BLaER1 treated with 17β-estradiol and CSF1 and Interleukin-3, amounts not matched to agents 10 nM and 100 nM (cell line): ENCODE measurements at regions not wholly inside any gene's neighbourhood (a gene's known extent, or its start where the extent isn't known, plus 50 kb on each side); places are given as distances from the start of the nearest gene placed in this dataset.

Source experiments
- H3K27ac ChIP-seq, 11 experiments: shearing (Covaris generic); formaldehyde crosslinking; 2 replicates each; pipeline ENCODE4 v1.8.1; 2022
- H3K27me3 ChIP-seq, 11 experiments: shearing (Covaris generic); formaldehyde crosslinking; 2 replicates each; pipeline ENCODE4 v1.8.1; 2022
- H3K36me3 ChIP-seq, 11 experiments: shearing (Covaris generic); formaldehyde crosslinking; 2 replicates each; pipeline ENCODE4 v1.8.1; 2022
- H3K4me1 ChIP-seq, 10 experiments: shearing (Covaris generic); formaldehyde crosslinking; 2 replicates each; pipeline ENCODE4 v1.8.1; 2022
- H3K4me2 ChIP-seq, 11 experiments: shearing (Covaris generic); formaldehyde crosslinking; 2 replicates each; pipeline ENCODE4 v1.8.1; 2022
- H3K4me3 ChIP-seq, 10 experiments: shearing (Covaris generic); formaldehyde crosslinking; 2 replicates each; pipeline ENCODE4 v1.8.1; 2022
- H3K9ac ChIP-seq, 11 experiments: shearing (Covaris generic); formaldehyde crosslinking; 2 replicates each; pipeline ENCODE4 v1.8.1; 2022
- H3K9me3 ChIP-seq, 11 experiments: shearing (Covaris generic); formaldehyde crosslinking; replicated peaks in 1 of 11; 2 replicates each; pipeline ENCODE4 v1.8.1; 2022
- H4K20me1 ChIP-seq, 11 experiments: shearing (Covaris generic); formaldehyde crosslinking; 2 replicates each; pipeline ENCODE4 v1.8.1; 2022
- Cebpa-rat ChIP-seq, 11 experiments: shearing (Covaris generic); IDR thresholded peaks; 2 replicates each; pipeline ENCODE4 v1.8.1; 2022

GRCh38 chr19:31023038-31023437 is 326.2 kb downstream of the TSHZ3 start:
- Histone ChIP-seq H3K9me3 (peaks cover 0 to 17% (median 7%) of the 10 kb centered on the region in 11 experiments; a peak in 12 of 22 replicates), H3K4me2 (no peak overlapping the region), H3K36me3 (no peaks in the 10 kb centered on the region), H4K20me1 (no peaks in the 10 kb centered on the region), H3K9ac (no peak overlapping the region), H3K4me1 (no peaks in the 10 kb centered on the region), H3K27ac (no peak overlapping the region), H3K27me3 (no peaks in the 10 kb centered on the region), H3K4me3 (no peak overlapping the region)
- TF ChIP-seq Cebpa-rat (IDR thresholded peaks at IDR 0.05): no peak

DNA sequence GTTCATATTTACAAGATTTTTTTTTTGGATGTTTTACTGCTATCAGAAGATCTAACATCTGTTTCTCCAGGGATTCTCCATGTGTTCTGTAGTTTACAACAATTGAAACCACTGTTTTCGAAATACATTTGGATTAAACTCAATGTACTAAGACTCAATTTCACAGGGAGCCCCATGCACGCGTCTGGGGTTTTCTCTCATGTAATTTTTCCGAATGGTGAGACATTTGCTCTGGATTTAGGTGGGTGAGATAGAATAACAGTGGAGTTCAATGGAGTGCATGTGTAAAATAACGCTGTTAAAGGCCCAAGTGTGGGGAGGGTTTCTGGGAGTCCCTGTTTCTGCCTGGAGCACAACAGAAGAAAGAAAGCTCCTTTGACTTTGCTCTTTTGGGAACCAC is 330.3 kb downstream of the TSHZ3 start:
- Histone ChIP-seq H3K4me3 (no peak overlapping the region), H3K4me2 (no peak overlapping the region), H4K20me1 (no peaks in the 10 kb centered on the region), H3K9me3 (peaks cover 0 to 11% (median 0%) of the 10 kb centered on the region in 11 experiments; a peak in 7 of 22 replicates), H3K9ac (no peak overlapping the region), H3K27me3 (no peaks in the 10 kb centered on the region), H3K4me1 (peaks cover 0 to 10% (median 0%) of the 10 kb centered on the region in 10 experiments; a peak in 3 of 20 replicates), H3K27ac (no peak overlapping the region), H3K36me3 (no peaks in the 10 kb centered on the region)
- no peak for TF ChIP-seq Cebpa-rat (IDR thresholded peaks at IDR 0.05)

GRCh38 chr19:31015778-31016177 is 333.5 kb downstream of the TSHZ3 start:
- H3K27me3 ChIP-seq: no peaks in the 10 kb centered on the region
- no peak overlapping the region for H3K4me3 ChIP-seq
- H4K20me1 ChIP-seq: no peaks in the 10 kb centered on the region
- H3K4me2 ChIP-seq: peak overlapping the region in 3 of 11 experiments; percentile 18 to 36 (median 18); a peak in 5 of 22 replicates
- no peaks in the 10 kb centered on the region for H3K36me3 ChIP-seq
- H3K9ac ChIP-seq: no peak overlapping the region
- H3K9me3 ChIP-seq: peaks cover 0 to 10% (median 0%) of the 10 kb centered on the region in 11 experiments; a peak in 2 of 22 replicates
- H3K4me1 ChIP-seq: peaks cover 0 to 10% (median 0%) of the 10 kb centered on the region in 10 experiments; a peak in 3 of 20 replicates
- TF ChIP-seq Cebpa-rat (IDR thresholded peaks at IDR 0.05): no peak
- H3K27ac ChIP-seq: no peak overlapping the region

DNA sequence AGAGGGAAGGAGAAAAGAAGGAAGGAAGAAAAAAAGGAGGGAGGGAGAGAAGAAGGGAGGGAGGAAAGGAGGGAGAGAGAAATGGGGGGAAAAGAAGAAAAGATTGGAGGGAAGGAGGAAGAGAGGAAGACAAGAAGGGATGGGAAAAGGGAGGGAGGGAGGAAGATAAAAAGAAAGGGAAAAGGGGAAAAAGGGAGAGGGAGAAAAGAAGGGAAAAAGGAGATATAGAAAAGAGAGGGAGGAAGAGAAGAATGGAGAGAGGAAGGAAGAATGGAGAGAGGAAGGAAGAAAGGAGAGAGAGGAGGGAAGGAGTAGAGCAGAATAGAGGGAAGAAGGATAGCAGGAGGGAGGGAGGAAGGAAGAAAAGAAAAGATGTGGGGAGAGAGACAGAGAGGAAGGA is 334.6 kb downstream of the TSHZ3 start:
- no peak overlapping the region for H3K4me2 ChIP-seq
- H4K20me1 ChIP-seq: no peaks in the 10 kb centered on the region
- H3K4me3 ChIP-seq: no peak overlapping the region
- TF ChIP-seq Cebpa-rat (IDR thresholded peaks at IDR 0.05): no peak
- H3K9ac ChIP-seq: no peak overlapping the region
- peaks cover 0 to 10% (median 0%) of the 10 kb centered on the region in 10 experiments; a peak in 3 of 20 replicates for H3K4me1 ChIP-seq
- H3K9me3 ChIP-seq: peaks cover 0 to 10% (median 0%) of the 10 kb centered on the region in 11 experiments; a peak in 2 of 22 replicates
- no peaks in the 10 kb centered on the region for H3K27me3 ChIP-seq
- H3K27ac ChIP-seq: no peak overlapping the region
- H3K36me3 ChIP-seq: no peaks in the 10 kb centered on the region

- H3K36me3 ChIP-seq: no peaks in the 10 kb centered on the region
- no peak overlapping the region for H3K4me3 ChIP-seq
- no peaks in the 10 kb centered on the region for H3K27me3 ChIP-seq
- H3K9ac ChIP-seq: no peak overlapping the region
- peaks cover 0 to 10% (median 0%) of the 10 kb centered on the region in 11 experiments; a peak in 2 of 22 replicates for H3K9me3 ChIP-seq
- H3K27ac ChIP-seq: no peak overlapping the region
- H4K20me1 ChIP-seq: no peaks in the 10 kb centered on the region
- peaks cover 0 to 10% (median 0%) of the 10 kb centered on the region in 10 experiments; a peak in 3 of 20 replicates for H3K4me1 ChIP-seq
- no peak for TF ChIP-seq Cebpa-rat (IDR thresholded peaks at IDR 0.05)
- no peak overlapping the region for H3K4me2 ChIP-seq
These were observed 335.7 kb downstream of the TSHZ3 start for GRCh38 chr19:31013384-31014020.

- no peaks in the 10 kb centered on the region for H3K27me3 ChIP-seq
- H3K9me3 ChIP-seq: peaks cover 4 to 24% (median 21%) of the 10 kb centered on the region in 11 experiments; a peak in 14 of 22 replicates
- H3K4me2 ChIP-seq: no peak overlapping the region
- no peaks in the 10 kb centered on the region for H3K36me3 ChIP-seq
- H3K9ac ChIP-seq: no peak overlapping the region
- H3K4me3 ChIP-seq: no peak overlapping the region
- no peaks in the 10 kb centered on the region for H3K4me1 ChIP-seq
- TF ChIP-seq Cebpa-rat (IDR thresholded peaks at IDR 0.05): no peak
- no peaks in the 10 kb centered on the region for H4K20me1 ChIP-seq
- H3K27ac ChIP-seq: no peak overlapping the region
These were observed 346.6 kb downstream of the TSHZ3 start for GRCh38 chr19:31002518-31003244.

- Histone ChIP-seq H3K4me2 (no peak overlapping the region), H3K36me3 (no peaks in the 10 kb centered on the region), H3K9ac (no peak overlapping the region), H3K4me1 (no peaks in the 10 kb centered on the region), H3K27ac (no peak overlapping the region), H3K4me3 (no peak overlapping the region), H3K27me3 (no peaks in the 10 kb centered on the region), H4K20me1 (no peaks in the 10 kb centered on the region), H3K9me3 (peaks cover 4 to 24% (median 21%) of the 10 kb centered on the region in 11 experiments; a peak in 14 of 22 replicates)
- no peak for TF ChIP-seq Cebpa-rat (IDR thresholded peaks at IDR 0.05)
These were observed 347.2 kb downstream of the TSHZ3 start for GRCh38 chr19:31001991-31002390.

DNA sequence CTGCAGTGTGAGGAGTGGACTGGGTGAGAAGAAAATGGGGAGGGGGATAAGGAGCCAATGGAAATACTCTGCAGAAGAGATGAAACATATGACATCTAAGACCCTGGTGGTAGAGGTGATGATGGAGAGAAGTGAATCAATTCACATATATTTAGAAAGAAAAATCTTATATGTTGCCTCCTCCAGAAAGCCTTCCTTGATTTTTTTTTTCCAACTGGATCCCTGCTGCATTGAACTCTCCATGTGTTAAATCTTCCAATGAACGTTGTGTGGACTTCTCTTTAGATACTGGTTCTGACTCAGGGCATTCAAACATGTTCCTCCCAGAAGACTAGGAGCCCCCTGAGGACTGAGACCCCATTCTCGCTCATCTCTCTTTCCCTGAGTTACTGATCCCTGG is 348.3 kb downstream of the TSHZ3 start:
- H4K20me1 ChIP-seq: no peaks in the 10 kb centered on the region
- no peak for TF ChIP-seq Cebpa-rat (IDR thresholded peaks at IDR 0.05)
- no peak overlapping the region for H3K27ac ChIP-seq
- H3K9me3 ChIP-seq: peaks cover 4 to 22% (median 20%) of the 10 kb centered on the region in 11 experiments; a peak in 14 of 22 replicates
- no peaks in the 10 kb centered on the region for H3K27me3 ChIP-seq
- no peak overlapping the region for H3K9ac ChIP-seq
- H3K4me2 ChIP-seq: no peak overlapping the region
- no peak overlapping the region for H3K4me3 ChIP-seq
- H3K36me3 ChIP-seq: no peaks in the 10 kb centered on the region
- H3K4me1 ChIP-seq: 0 out of 20 replicates have a peak, but pooled peaks cover 0 to 5% (median 0%) of the 10 kb centered on the region in 10 experiments

DNA sequence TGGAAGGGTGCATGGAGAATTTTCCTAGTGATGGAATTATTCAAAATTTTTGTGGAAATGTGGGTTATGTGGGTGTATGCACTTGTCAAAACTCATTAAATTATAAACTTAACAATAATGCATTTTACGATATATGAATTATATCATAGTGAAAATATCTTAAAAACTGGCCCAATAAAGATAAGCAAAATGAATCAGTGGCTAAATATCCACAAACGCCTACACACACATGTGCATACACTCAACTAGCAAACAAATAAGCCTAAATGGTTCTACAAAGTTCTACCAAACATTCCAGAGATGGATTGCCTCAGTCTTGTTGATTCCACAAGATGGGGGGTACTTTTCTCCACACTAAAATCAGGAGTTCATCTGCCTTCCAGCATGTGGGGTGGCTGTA is 349.5 kb downstream of the TSHZ3 start:
- Histone ChIP-seq H4K20me1 (no peaks in the 10 kb centered on the region), H3K9me3 (peaks cover 4 to 15% (median 12%) of the 10 kb centered on the region in 11 experiments; a peak in 14 of 22 replicates), H3K4me2 (no peak overlapping the region), H3K36me3 (no peaks in the 10 kb centered on the region), H3K4me1 (0 out of 20 replicates have a peak, but pooled peaks cover 0 to 5% (median 0%) of the 10 kb centered on the region in 10 experiments), H3K27ac (no peak overlapping the region), H3K9ac (no peak overlapping the region), H3K4me3 (no peak overlapping the region), H3K27me3 (no peaks in the 10 kb centered on the region)
- no peak for TF ChIP-seq Cebpa-rat (IDR thresholded peaks at IDR 0.05)
